Upper lobe of right lung (tissue), 1 donor: ENCODE measurements at regions not wholly inside any gene's neighbourhood (a gene's known extent, or its start where the extent isn't known, plus 50 kb on each side); places are given as distances from the start of the nearest gene placed in this dataset.

Experiments
- ATAC-seq: fragments of 200-7000 bp; cut with Tn5 transposase; one replicate; pipeline ENCODE4 v1.9.1; 2020; ENCODE audit warnings: mild to moderate bottlenecking, moderate library complexity
- DNase-seq: peaks from one replicate; pipeline ENCODE4 v3.0.0-alpha.2; 2020
- H3K27ac ChIP-seq: fragments of 200-600 bp; one replicate; pipeline ENCODE4 v1.8.0; 2022
- H3K27me3 ChIP-seq: fragments of 200-600 bp; one replicate; pipeline ENCODE4 v1.8.0; 2022; ENCODE audit warnings: mild to moderate bottlenecking
- H3K36me3 ChIP-seq: fragments of 200-600 bp; one replicate; pipeline ENCODE4 v1.8.0; 2022
- H3K4me1 ChIP-seq: fragments of 200-600 bp; one replicate; pipeline ENCODE4 v1.8.0; 2022
- H3K4me3 ChIP-seq: fragments of 200-600 bp; one replicate; pipeline ENCODE4 v1.8.0; 2022; ENCODE audit warnings: mild to moderate bottlenecking
- H3K9me3 ChIP-seq: fragments of 200-600 bp; one replicate; pipeline ENCODE4 v1.8.0; 2022
- CTCF ChIP-seq: fragments of 200-600 bp; IDR thresholded peaks from one replicate; pipeline ENCODE4 v1.8.0; 2022; ENCODE audit warnings: antibody characterized with exemption
- intact Hi-C: fragments of 100-400 bp; cut with DNase I; formaldehyde crosslinking; loops from one replicate; pipeline ENCODE4 v1.11.0; 2022
- donor health status: DM: no; HTN: yes; CAD: no; lungs with severe emphysema.

GRCh38 chr21:27681841-27682240 lies 715.0 kb upstream of the ADAMTS5 start:
- intact Hi-C loops = no loop called here
- no peak overlapping the region for H3K4me3 ChIP-seq
- DNase-seq = no peak
- no peaks in the 10 kb centered on the region for H3K27me3 ChIP-seq
- H3K27ac ChIP-seq = no peak overlapping the region
- no peaks in the 10 kb centered on the region for H3K9me3 ChIP-seq
- H3K36me3 ChIP-seq = no peaks in the 10 kb centered on the region
- no peak for TF ChIP-seq CTCF
- no peaks in the 10 kb centered on the region for H3K4me1 ChIP-seq
- no peak for ATAC-seq

- H3K27ac ChIP-seq = no peak overlapping the region
- H3K4me3 ChIP-seq = no peak overlapping the region
- ATAC-seq = no peak
- H3K4me1 ChIP-seq = no peaks in the 10 kb centered on the region
- H3K27me3 ChIP-seq = no peaks in the 10 kb centered on the region
- TF ChIP-seq CTCF = no peak
- no peak for DNase-seq
- H3K9me3 ChIP-seq = no peaks in the 10 kb centered on the region
- intact Hi-C loops = no loop called here
- H3K36me3 ChIP-seq = no peaks in the 10 kb centered on the region
Measured at GRCh38 chr21:27681038-27681437, 714.1 kb upstream of the ADAMTS5 start.

- intact Hi-C loops = no loop called here
- Histone ChIP-seq H3K4me3 (no peak overlapping the region), H3K9me3 (no peaks in the 10 kb centered on the region), H3K4me1 (no peaks in the 10 kb centered on the region), H3K27me3 (no peaks in the 10 kb centered on the region), H3K27ac (no peak overlapping the region), H3K36me3 (no peaks in the 10 kb centered on the region)
- DNase-seq (no peak), ATAC-seq (no peak)
- no peak for TF ChIP-seq CTCF
Measured at GRCh38 chr21:27680181-27680580, 713.3 kb upstream of the ADAMTS5 start.

- Histone ChIP-seq H3K4me3 (no peak overlapping the region), H3K27me3 (no peaks in the 10 kb centered on the region), H3K9me3 (no peaks in the 10 kb centered on the region), H3K4me1 (no peaks in the 10 kb centered on the region), H3K27ac (no peak overlapping the region), H3K36me3 (no peaks in the 10 kb centered on the region)
- intact Hi-C loops = no loop called here
- ATAC-seq (no peak), DNase-seq (no peak)
- TF ChIP-seq CTCF = no peak
Measured at GRCh38 chr21:27678511-27678910, 711.6 kb upstream of the ADAMTS5 start.

GRCh38 chr21:27677546-27677945 lies 710.7 kb upstream of the ADAMTS5 start:
- no peaks in the 10 kb centered on the region for H3K4me1 ChIP-seq
- H3K4me3 ChIP-seq = no peak overlapping the region
- no peak overlapping the region for H3K27ac ChIP-seq
- DNase-seq (no peak), ATAC-seq (no peak)
- TF ChIP-seq CTCF = no peak
- intact Hi-C loops = no loop called here
- no peaks in the 10 kb centered on the region for H3K27me3 ChIP-seq
- H3K36me3 ChIP-seq = no peaks in the 10 kb centered on the region
- no peaks in the 10 kb centered on the region for H3K9me3 ChIP-seq

- intact Hi-C loops = no loop called here
- Histone ChIP-seq H3K27me3 (no peaks in the 10 kb centered on the region), H3K4me3 (no peak overlapping the region), H3K27ac (no peak overlapping the region), H3K9me3 (no peaks in the 10 kb centered on the region), H3K4me1 (no peaks in the 10 kb centered on the region), H3K36me3 (no peaks in the 10 kb centered on the region)
- no peak for DNase-seq
- ATAC-seq = no peak
- no peak for TF ChIP-seq CTCF
Measured at GRCh38 chr21:27675306-27675705, 708.4 kb upstream of the ADAMTS5 start.
